HL-60 (cell line): ENCODE measurements at regions not wholly inside any gene's neighbourhood (a gene's known extent, or its start where the extent isn't known, plus 50 kb on each side); places are given as distances from the start of the nearest gene placed in this dataset.

Experiments used
- DNase-seq, 2 experiments: peaks; one replicate each; pipeline ENCODE4 v3.0.0-alpha.2; 2010 to 2020; ENCODE audit warnings: low read depth in 1 of 2, low spot score in 1 of 2
- H3K27ac ChIP-seq: fragments of 250-450 bp; sonication (Bioruptor Pico); replicated peaks from 2 replicates; pipeline ENCODE4 v1.5.1; 2020; ENCODE audit warnings: mild to moderate bottlenecking, moderate library complexity
- H3K27me3 ChIP-seq: fragments of 250-450 bp; sonication (Bioruptor Pico); 2 replicates; pipeline ENCODE4 v1.5.1; 2021; ENCODE audit warnings: mild to moderate bottlenecking, moderate library complexity; ENCODE audit not compliant: insufficient read depth, poor library complexity, severe bottlenecking
- H3K4me3 ChIP-seq: replicated peaks from 2 replicates; pipeline ENCODE4 v1.5.1; 2011; ENCODE audit warnings: mild to moderate bottlenecking, control low read depth, low read length; ENCODE audit not compliant: insufficient read depth
- GABPA ChIP-seq: IDR thresholded peaks from 2 replicates; pipeline ENCODE4 v1.6.1; 2012; ENCODE audit warnings: low read depth
- POLR2AphosphoS5 ChIP-seq: IDR thresholded peaks from 2 replicates; pipeline ENCODE4 v1.6.1; 2012; ENCODE audit warnings: low read depth
- SPI1 ChIP-seq: IDR thresholded peaks from 2 replicates; pipeline ENCODE4 v1.6.1; 2012; ENCODE audit warnings: low read depth, mild to moderate bottlenecking, borderline replicate concordance
- TF ChIP-seq, protein P1 (sequence below): IDR thresholded peaks from 2 replicates; pipeline ENCODE4 v1.6.1; 2012; ENCODE audit warnings: low read depth; ENCODE audit not compliant: insufficient replicate concordance
- TF ChIP-seq, protein P2 (sequence below): IDR thresholded peaks from one replicate; pipeline ENCODE4 v1.5.1; 2011; ENCODE audit warnings: low read length, control low read depth, inconsistent platforms; ENCODE audit not compliant: insufficient read depth

DNA sequence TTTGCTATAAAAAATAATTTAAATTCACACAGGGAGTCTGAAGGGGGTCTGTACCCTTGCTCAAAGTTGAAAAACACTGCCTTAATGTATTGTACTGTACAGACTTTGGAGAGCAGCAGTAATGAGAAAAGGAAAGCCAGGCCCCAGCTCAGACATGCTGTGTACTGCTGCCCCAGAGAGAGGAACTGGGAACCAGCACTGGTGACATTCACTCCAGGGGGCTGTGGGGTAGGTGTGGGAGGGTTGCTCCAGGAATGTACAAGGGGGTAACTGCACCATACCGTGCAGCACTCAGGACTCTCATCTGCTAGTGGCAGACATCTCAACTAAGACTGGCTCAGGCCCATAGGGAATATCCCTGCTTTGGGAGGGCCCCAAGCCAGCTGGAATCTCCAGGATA is 146.0 kb upstream of the RMP24 start:
- TF ChIP-seq GABPA (no peak), SPI1 (no peak)
- TF ChIP-seq, protein P1, sequence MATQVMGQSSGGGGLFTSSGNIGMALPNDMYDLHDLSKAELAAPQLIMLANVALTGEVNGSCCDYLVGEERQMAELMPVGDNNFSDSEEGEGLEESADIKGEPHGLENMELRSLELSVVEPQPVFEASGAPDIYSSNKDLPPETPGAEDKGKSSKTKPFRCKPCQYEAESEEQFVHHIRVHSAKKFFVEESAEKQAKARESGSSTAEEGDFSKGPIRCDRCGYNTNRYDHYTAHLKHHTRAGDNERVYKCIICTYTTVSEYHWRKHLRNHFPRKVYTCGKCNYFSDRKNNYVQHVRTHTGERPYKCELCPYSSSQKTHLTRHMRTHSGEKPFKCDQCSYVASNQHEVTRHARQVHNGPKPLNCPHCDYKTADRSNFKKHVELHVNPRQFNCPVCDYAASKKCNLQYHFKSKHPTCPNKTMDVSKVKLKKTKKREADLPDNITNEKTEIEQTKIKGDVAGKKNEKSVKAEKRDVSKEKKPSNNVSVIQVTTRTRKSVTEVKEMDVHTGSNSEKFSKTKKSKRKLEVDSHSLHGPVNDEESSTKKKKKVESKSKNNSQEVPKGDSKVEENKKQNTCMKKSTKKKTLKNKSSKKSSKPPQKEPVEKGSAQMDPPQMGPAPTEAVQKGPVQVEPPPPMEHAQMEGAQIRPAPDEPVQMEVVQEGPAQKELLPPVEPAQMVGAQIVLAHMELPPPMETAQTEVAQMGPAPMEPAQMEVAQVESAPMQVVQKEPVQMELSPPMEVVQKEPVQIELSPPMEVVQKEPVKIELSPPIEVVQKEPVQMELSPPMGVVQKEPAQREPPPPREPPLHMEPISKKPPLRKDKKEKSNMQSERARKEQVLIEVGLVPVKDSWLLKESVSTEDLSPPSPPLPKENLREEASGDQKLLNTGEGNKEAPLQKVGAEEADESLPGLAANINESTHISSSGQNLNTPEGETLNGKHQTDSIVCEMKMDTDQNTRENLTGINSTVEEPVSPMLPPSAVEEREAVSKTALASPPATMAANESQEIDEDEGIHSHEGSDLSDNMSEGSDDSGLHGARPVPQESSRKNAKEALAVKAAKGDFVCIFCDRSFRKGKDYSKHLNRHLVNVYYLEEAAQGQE, result no peak
- no peaks in the 10 kb centered on the region for H3K27me3 ChIP-seq
- DNase-seq, result no peak
- H3K27ac ChIP-seq, result no peak overlapping the region
- no peak overlapping the region for H3K4me3 ChIP-seq

DNA sequence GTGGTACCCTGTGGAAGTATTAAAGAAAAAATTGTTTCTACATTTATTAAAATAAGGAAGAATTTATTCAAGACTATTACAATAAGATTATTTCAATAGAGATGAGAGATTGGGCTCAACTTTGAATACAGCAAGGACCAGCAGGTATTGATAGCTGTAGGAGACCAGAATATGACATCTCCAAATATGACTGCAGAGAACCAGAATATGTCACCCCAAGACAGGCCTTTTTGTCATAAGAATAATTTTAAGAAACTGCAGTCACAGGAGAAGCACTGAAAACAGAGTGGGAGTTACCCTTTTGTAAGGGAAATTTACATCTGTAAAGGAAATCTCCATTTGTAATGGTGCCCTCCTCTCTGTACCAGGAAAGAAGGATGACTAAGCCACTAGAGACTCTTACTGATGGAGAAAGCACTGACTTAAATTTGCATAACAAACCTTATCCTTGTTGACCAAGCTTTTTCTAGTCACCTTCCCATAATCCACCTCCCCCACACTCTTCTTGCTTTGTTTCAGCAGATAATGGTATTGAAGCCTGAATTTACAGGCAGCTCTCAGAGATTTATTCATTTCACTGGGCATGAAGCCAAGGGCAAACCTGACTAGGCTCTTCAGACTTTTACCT is 145.1 kb upstream of the RMP24 start:
- H3K27ac ChIP-seq, result no peak overlapping the region
- TF ChIP-seq SPI1, result no peak

DNA sequence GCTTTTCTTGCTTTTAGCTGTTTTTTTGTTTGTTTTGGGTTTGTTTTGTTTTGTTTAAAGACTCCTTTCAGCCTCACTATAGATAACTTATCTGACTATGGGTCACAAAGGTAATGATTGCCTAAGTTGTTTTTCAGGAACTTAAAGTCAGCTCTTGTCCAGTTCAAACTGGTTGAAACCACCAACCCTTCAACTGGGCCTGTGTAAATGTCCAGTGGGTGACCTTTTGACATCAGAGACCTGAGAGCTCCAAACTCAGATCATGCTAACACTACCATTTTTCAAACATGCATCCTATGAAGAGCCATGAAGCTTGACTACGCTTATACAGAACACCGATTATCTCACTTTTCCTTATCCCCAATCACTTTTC is 144.6 kb upstream of the RMP24 start:
- Histone ChIP-seq H3K4me3 (no peak overlapping the region), H3K27me3 (no peaks in the 10 kb centered on the region), H3K27ac (no peak overlapping the region)
- no peak for TF ChIP-seq POLR2AphosphoS5
- TF ChIP-seq, protein P2, sequence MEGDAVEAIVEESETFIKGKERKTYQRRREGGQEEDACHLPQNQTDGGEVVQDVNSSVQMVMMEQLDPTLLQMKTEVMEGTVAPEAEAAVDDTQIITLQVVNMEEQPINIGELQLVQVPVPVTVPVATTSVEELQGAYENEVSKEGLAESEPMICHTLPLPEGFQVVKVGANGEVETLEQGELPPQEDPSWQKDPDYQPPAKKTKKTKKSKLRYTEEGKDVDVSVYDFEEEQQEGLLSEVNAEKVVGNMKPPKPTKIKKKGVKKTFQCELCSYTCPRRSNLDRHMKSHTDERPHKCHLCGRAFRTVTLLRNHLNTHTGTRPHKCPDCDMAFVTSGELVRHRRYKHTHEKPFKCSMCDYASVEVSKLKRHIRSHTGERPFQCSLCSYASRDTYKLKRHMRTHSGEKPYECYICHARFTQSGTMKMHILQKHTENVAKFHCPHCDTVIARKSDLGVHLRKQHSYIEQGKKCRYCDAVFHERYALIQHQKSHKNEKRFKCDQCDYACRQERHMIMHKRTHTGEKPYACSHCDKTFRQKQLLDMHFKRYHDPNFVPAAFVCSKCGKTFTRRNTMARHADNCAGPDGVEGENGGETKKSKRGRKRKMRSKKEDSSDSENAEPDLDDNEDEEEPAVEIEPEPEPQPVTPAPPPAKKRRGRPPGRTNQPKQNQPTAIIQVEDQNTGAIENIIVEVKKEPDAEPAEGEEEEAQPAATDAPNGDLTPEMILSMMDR, result no peak
- TF ChIP-seq SPI1, result no peak
- no peak for TF ChIP-seq GABPA
- TF ChIP-seq, protein P1, result no peak
- no peak for DNase-seq

More for the DNA sequence above, 145.1 kb upstream of the RMP24 start:
- no peak for DNase-seq
- Histone ChIP-seq H3K27me3 (no peaks in the 10 kb centered on the region), H3K4me3 (no peak overlapping the region)

DNA sequence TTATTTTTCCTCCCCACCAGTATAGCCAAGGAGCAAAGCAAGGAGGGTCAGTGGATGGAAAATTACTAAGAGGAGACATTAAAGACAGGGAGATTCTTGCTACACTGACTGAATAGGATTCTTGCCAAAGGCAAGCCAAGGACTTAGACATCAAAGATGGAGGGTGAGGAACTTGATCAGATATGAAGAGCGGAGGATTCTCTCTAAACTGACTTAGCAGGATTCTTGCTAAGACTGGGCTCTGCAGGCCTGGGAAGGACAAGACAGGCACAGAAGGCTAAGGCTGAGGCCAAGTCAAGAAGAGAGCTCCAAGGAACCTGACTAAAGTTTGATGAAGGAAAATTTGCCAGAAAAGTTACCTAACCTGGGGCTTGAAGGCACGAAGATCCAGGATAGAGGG is 143.9 kb upstream of the RMP24 start:
- Histone ChIP-seq H3K27me3 (no peaks in the 10 kb centered on the region), H3K4me3 (no peak overlapping the region), H3K27ac (no peak overlapping the region)
- TF ChIP-seq POLR2AphosphoS5, result no peak
- no peak for TF ChIP-seq SPI1
- TF ChIP-seq, protein P2, result no peak
- TF ChIP-seq GABPA, result no peak
- TF ChIP-seq, protein P1, result no peak
- no peak for DNase-seq
